IPS-20b (cell line): ENCODE measurements at regions not wholly inside any gene's neighbourhood (a gene's known extent, or its start where the extent isn't known, plus 50 kb on each side); places are given as distances from the start of the nearest gene placed in this dataset.

ENCODE experiments used
- H3K27ac ChIP-seq: one replicate; pipeline ENCODE4 v1.5.1; 2013; ENCODE audit warnings: low read length
- H3K27me3 ChIP-seq: 2 replicates; pipeline ENCODE4 v1.6.1; 2013; ENCODE audit warnings: mild to moderate bottlenecking, low read length, inconsistent platforms; ENCODE audit not compliant: insufficient read depth
- H3K36me3 ChIP-seq: 2 replicates; pipeline ENCODE4 v1.6.1; 2013; ENCODE audit warnings: low read depth, mild to moderate bottlenecking, inconsistent platforms, low read length, moderate library complexity; ENCODE audit not compliant: insufficient read depth
- H3K4me1 ChIP-seq: 2 replicates; pipeline ENCODE4 v1.6.1; 2013; ENCODE audit warnings: mild to moderate bottlenecking, control low read depth, inconsistent platforms, low read length, moderate library complexity; ENCODE audit not compliant: insufficient read depth
- H3K4me3 ChIP-seq: 2 replicates; pipeline ENCODE4 v1.5.1; 2013; ENCODE audit warnings: mild to moderate bottlenecking, low read length, inconsistent platforms
- H3K9ac ChIP-seq: 2 replicates; pipeline ENCODE4 v1.6.1; 2013; ENCODE audit warnings: low read depth, mild to moderate bottlenecking, inconsistent platforms, low read length, moderate library complexity
- H3K9me3 ChIP-seq: 2 replicates; pipeline ENCODE4 v1.6.1; 2013; ENCODE audit warnings: mild to moderate bottlenecking, low read depth, low read length, inconsistent platforms; ENCODE audit not compliant: insufficient read depth

GRCh38 chr10:57262892-57263291, 901.8 kb upstream of the ZWINT start:
- H3K9me3 ChIP-seq = no peaks in the 10 kb centered on the region
- H3K9ac ChIP-seq = no peak overlapping the region
- no peaks in the 10 kb centered on the region for H3K4me1 ChIP-seq
- H3K27ac ChIP-seq = no peak overlapping the region
- no peaks in the 10 kb centered on the region for H3K36me3 ChIP-seq
- H3K27me3 ChIP-seq = no peaks in the 10 kb centered on the region
- H3K4me3 ChIP-seq = no peak overlapping the region

GRCh38 chr10:57260175-57260574, 899.1 kb upstream of the ZWINT start:
- Histone ChIP-seq H3K27me3 (no peaks in the 10 kb centered on the region), H3K9ac (no peak overlapping the region), H3K4me1 (no peaks in the 10 kb centered on the region)

GRCh38 chr10:57249615-57250281, 888.7 kb upstream of the ZWINT start:
- H3K4me1 ChIP-seq = no peaks in the 10 kb centered on the region
- H3K4me3 ChIP-seq = no peak overlapping the region
- H3K9ac ChIP-seq = no peak overlapping the region
- H3K27ac ChIP-seq = no peak overlapping the region
- no peaks in the 10 kb centered on the region for H3K9me3 ChIP-seq
- no peaks in the 10 kb centered on the region for H3K27me3 ChIP-seq
- no peaks in the 10 kb centered on the region for H3K36me3 ChIP-seq

More at GRCh38 chr10:57260175-57260574, 899.1 kb upstream of the ZWINT start:
- Histone ChIP-seq H3K9me3 (no peaks in the 10 kb centered on the region), H3K27ac (no peak overlapping the region), H3K36me3 (no peaks in the 10 kb centered on the region), H3K4me3 (no peak overlapping the region)

GRCh38 chr10:57247271-57247670, 886.2 kb upstream of the ZWINT start:
- Histone ChIP-seq H3K9ac (no peak overlapping the region), H3K4me1 (no peaks in the 10 kb centered on the region), H3K4me3 (peak overlapping the region; percentile 19; the same call in 1 of the 2 replicates), H3K9me3 (no peaks in the 10 kb centered on the region), H3K27me3 (no peaks in the 10 kb centered on the region), H3K27ac (no peak overlapping the region), H3K36me3 (no peaks in the 10 kb centered on the region)

- Histone ChIP-seq H3K36me3 (no peaks in the 10 kb centered on the region; the same call in 1 of the 2 replicates), H3K4me3 (no peak overlapping the region), H3K27ac (no peak overlapping the region), H3K27me3 (no peaks in the 10 kb centered on the region), H3K9me3 (0 out of 2 replicates have a peak, but pooled peaks cover 8% of the 10 kb centered on the region), H3K4me1 (peaks cover 41% of the 10 kb centered on the region; the same call in 1 of the 2 replicates), H3K9ac (no peak overlapping the region)
These were observed 864.9 kb upstream of the ZWINT start for GRCh38 chr10:57225920-57226319.

GRCh38 chr10:57224811-57225210, 863.8 kb upstream of the ZWINT start:
- no peaks in the 10 kb centered on the region; the same call in 1 of the 2 replicates for H3K36me3 ChIP-seq
- no peak overlapping the region for H3K9ac ChIP-seq
- H3K27ac ChIP-seq = peak overlapping the region; percentile 71
- no peak overlapping the region for H3K4me3 ChIP-seq
- 0 out of 2 replicates have a peak, but pooled peaks cover 8% of the 10 kb centered on the region for H3K9me3 ChIP-seq
- no peaks in the 10 kb centered on the region for H3K27me3 ChIP-seq
- H3K4me1 ChIP-seq = peaks cover 41% of the 10 kb centered on the region; the same call in 1 of the 2 replicates

- no peaks in the 10 kb centered on the region for H3K9me3 ChIP-seq
- peak overlapping the region; percentile 73 for H3K9ac ChIP-seq
- H3K4me3 ChIP-seq = peak overlapping the region; percentile 79
- no peaks in the 10 kb centered on the region for H3K27me3 ChIP-seq
- H3K27ac ChIP-seq = no peak overlapping the region
- peaks cover 51% of the 10 kb centered on the region; the same call in 1 of the 2 replicates for H3K4me1 ChIP-seq
- H3K36me3 ChIP-seq = no peaks in the 10 kb centered on the region
These were observed 861.5 kb upstream of the ZWINT start for GRCh38 chr10:57222603-57223002.

- H3K9ac ChIP-seq = peak overlapping the region; percentile 73
- H3K36me3 ChIP-seq = no peaks in the 10 kb centered on the region
- H3K27me3 ChIP-seq = no peaks in the 10 kb centered on the region
- H3K4me1 ChIP-seq = peaks cover 47% of the 10 kb centered on the region; the same call in 1 of the 2 replicates
- H3K27ac ChIP-seq = no peak overlapping the region
- no peaks in the 10 kb centered on the region for H3K9me3 ChIP-seq
- H3K4me3 ChIP-seq = peak overlapping the region; percentile 79
These were observed 861.1 kb upstream of the ZWINT start for GRCh38 chr10:57222129-57222528.

GRCh38 chr10:57221674-57222073, 860.6 kb upstream of the ZWINT start:
- peak overlapping the region; percentile 73 for H3K9ac ChIP-seq
- peak overlapping the region; percentile 79 for H3K4me3 ChIP-seq
- no peak overlapping the region for H3K27ac ChIP-seq
- H3K36me3 ChIP-seq = no peaks in the 10 kb centered on the region
- peaks cover 45% of the 10 kb centered on the region; the same call in 1 of the 2 replicates for H3K4me1 ChIP-seq
- no peaks in the 10 kb centered on the region for H3K27me3 ChIP-seq
- no peaks in the 10 kb centered on the region for H3K9me3 ChIP-seq

- Histone ChIP-seq H3K4me1 (peaks cover 18% of the 10 kb centered on the region; the same call in 1 of the 2 replicates), H3K36me3 (peaks cover 4% of the 10 kb centered on the region; the same call in 1 of the 2 replicates), H3K9ac (no peak overlapping the region), H3K27me3 (no peaks in the 10 kb centered on the region), H3K27ac (no peak overlapping the region), H3K9me3 (no peaks in the 10 kb centered on the region), H3K4me3 (peak overlapping the region; percentile 12)
These were observed 857.3 kb upstream of the ZWINT start for GRCh38 chr10:57218382-57218781.

- Histone ChIP-seq H3K4me3 (no peak overlapping the region), H3K9me3 (no peaks in the 10 kb centered on the region), H3K27me3 (no peaks in the 10 kb centered on the region), H3K9ac (no peak overlapping the region), H3K27ac (no peak overlapping the region), H3K36me3 (no peaks in the 10 kb centered on the region), H3K4me1 (no peaks in the 10 kb centered on the region)
These were observed 841.3 kb upstream of the ZWINT start for GRCh38 chr10:57202356-57202755.

GRCh38 chr10:57188846-57189245, 827.8 kb upstream of the ZWINT start:
- Histone ChIP-seq H3K9me3 (peaks cover 16% of the 10 kb centered on the region; the same call in 1 of the 2 replicates), H3K4me3 (no peak overlapping the region), H3K4me1 (no peaks in the 10 kb centered on the region), H3K27ac (no peak overlapping the region), H3K9ac (no peak overlapping the region), H3K36me3 (no peaks in the 10 kb centered on the region), H3K27me3 (no peaks in the 10 kb centered on the region)
